ENCODE measurements at regions not wholly inside any gene's neighbourhood (a gene's known extent, or its start where the extent isn't known, plus 50 kb on each side); places are given as distances from the start of the nearest gene placed in this dataset.
"Not testable (repeated sequence)": the region's sequence is repeated elsewhere in the genome, so short reads cannot be mapped to it uniquely, and the experiment has no call there.

DNA sequence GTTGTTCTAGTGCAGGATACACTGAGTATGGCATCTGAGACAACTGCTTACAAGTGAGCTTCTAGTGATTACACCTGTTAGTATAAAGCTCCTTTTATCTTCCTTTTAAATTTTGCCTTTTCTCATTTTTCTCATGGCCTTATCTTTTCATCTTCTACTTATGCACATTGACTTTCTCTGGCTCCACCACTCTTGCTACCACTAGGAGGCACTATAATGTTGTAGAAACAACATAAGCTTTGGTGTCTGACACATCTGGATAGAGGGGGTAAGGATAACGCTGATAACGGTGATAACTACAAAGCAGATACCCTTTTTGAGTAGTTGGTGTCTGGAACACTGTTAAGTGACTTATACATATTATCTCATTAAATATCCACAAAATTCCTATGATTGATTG, 187.4 kb upstream of the TEX13C start:
- FAIRE-seq = no peak
- no peaks in the 10 kb centered on the region for H3K4me1 ChIP-seq (ENCODE audit: control insufficient read depth in 3 of 3, insufficient read depth in 2 of 3, low read depth in 1 of 3, low read length in 2 of 3)
- H3K9me3 ChIP-seq (ENCODE audit: control insufficient read depth in 2 of 2, insufficient read depth in 1 of 2, low read depth in 1 of 2, low read length in 1 of 2) = no peaks in the 10 kb centered on the region
- no peaks in the 10 kb centered on the region for H3K27me3 ChIP-seq (ENCODE audit: control insufficient read depth in 3 of 3, insufficient read depth in 3 of 3, low read length in 3 of 3)
- no peak overlapping the region for H3K27ac ChIP-seq (ENCODE audit: low read depth in 1 of 3, low read length in 2 of 3)
- 29 to 49% (median 33%) methylated on average over 2 of the region's 2 CpGs for WGBS, 3 donors
- H3K36me3 ChIP-seq (ENCODE audit: control insufficient read depth in 3 of 3, insufficient read depth in 2 of 3, low read depth in 1 of 3, low read length in 3 of 3) = no peaks in the 10 kb centered on the region
- DNase-seq = no peak
- no peak overlapping the region for H3K4me3 ChIP-seq (ENCODE audit: low read depth in 1 of 3, low read length in 3 of 3)

- no peaks in the 10 kb centered on the region for H3K4me1 ChIP-seq (ENCODE audit: control insufficient read depth in 3 of 3, insufficient read depth in 2 of 3, low read depth in 1 of 3, low read length in 2 of 3)
- H3K4me3 ChIP-seq (ENCODE audit: low read depth in 1 of 3, low read length in 3 of 3) = no peak overlapping the region
- WGBS, 3 donors = 71 to 100% (median 84%) methylated on average over 1 of the region's 1 CpG
- FAIRE-seq (no peak), DNase-seq (no peak)
- no peaks in the 10 kb centered on the region for H3K36me3 ChIP-seq (ENCODE audit: control insufficient read depth in 3 of 3, insufficient read depth in 2 of 3, low read depth in 1 of 3, low read length in 3 of 3)
- no peaks in the 10 kb centered on the region for H3K9me3 ChIP-seq (ENCODE audit: control insufficient read depth in 2 of 2, insufficient read depth in 1 of 2, low read depth in 1 of 2, low read length in 1 of 2)
- no peaks in the 10 kb centered on the region for H3K27me3 ChIP-seq (ENCODE audit: control insufficient read depth in 3 of 3, insufficient read depth in 3 of 3, low read length in 3 of 3)
- H3K27ac ChIP-seq (ENCODE audit: low read depth in 1 of 3, low read length in 2 of 3) = no peak overlapping the region
These were observed 182.2 kb upstream of the TEX13C start for GRCh38 chrX:125137521-125137920.

DNA sequence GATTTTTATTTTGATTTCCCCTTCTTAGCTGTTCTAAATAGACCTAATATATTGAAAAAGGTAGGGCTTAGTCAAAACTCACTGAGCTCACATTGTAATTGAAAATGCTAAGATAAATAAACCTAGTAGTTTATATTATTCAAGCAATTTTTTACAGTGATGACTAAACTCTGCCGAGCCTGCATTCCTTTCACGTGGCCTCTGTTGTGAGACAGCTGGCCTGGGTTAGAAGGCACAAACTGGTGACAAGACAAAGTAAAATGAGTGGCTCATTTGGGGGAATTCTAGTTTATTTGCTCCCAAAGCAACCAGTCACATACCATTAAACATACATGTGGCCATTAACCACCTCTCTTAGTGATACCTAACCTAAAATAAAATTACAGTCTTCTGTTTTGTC, 169.4 kb upstream of the TEX13C start:
- FAIRE-seq (no peak), DNase-seq (no peak)
- H3K27me3 ChIP-seq (ENCODE audit: control insufficient read depth in 3 of 3, insufficient read depth in 3 of 3, low read length in 3 of 3) = no peaks in the 10 kb centered on the region
- no peaks in the 10 kb centered on the region for H3K36me3 ChIP-seq (ENCODE audit: control insufficient read depth in 3 of 3, insufficient read depth in 2 of 3, low read depth in 1 of 3, low read length in 3 of 3)
- no peak overlapping the region for H3K27ac ChIP-seq (ENCODE audit: low read depth in 1 of 3, low read length in 2 of 3)
- no peak overlapping the region for H3K4me3 ChIP-seq (ENCODE audit: low read depth in 1 of 3, low read length in 3 of 3)
- 36 to 47% (median 38%) methylated on average over 2 of the region's 2 CpGs for WGBS, 3 donors
- H3K4me1 ChIP-seq (ENCODE audit: control insufficient read depth in 3 of 3, insufficient read depth in 2 of 3, low read depth in 1 of 3, low read length in 2 of 3) = no peaks in the 10 kb centered on the region
- no peaks in the 10 kb centered on the region for H3K9me3 ChIP-seq (ENCODE audit: control insufficient read depth in 2 of 2, insufficient read depth in 1 of 2, low read depth in 1 of 2, low read length in 1 of 2)

GRCh38 chrX:125151146-125151545, 168.5 kb upstream of the TEX13C start:
- FAIRE-seq = no peak
- 73 to 88% (median 78%) methylated on average over 3 of the region's 3 CpGs for WGBS, 3 donors
- no peaks in the 10 kb centered on the region for H3K27me3 ChIP-seq (ENCODE audit: control insufficient read depth in 3 of 3, insufficient read depth in 3 of 3, low read length in 3 of 3)
- H3K36me3 ChIP-seq (ENCODE audit: control insufficient read depth in 3 of 3, insufficient read depth in 2 of 3, low read depth in 1 of 3, low read length in 3 of 3) = no peaks in the 10 kb centered on the region
- no peak overlapping the region for H3K27ac ChIP-seq (ENCODE audit: low read depth in 1 of 3, low read length in 2 of 3)
- H3K9me3 ChIP-seq (ENCODE audit: control insufficient read depth in 2 of 2, insufficient read depth in 1 of 2, low read depth in 1 of 2, low read length in 1 of 2) = no peaks in the 10 kb centered on the region
- no peak overlapping the region for H3K4me3 ChIP-seq (ENCODE audit: low read depth in 1 of 3, low read length in 3 of 3)
- no peak for DNase-seq
- H3K4me1 ChIP-seq (ENCODE audit: control insufficient read depth in 3 of 3, insufficient read depth in 2 of 3, low read depth in 1 of 3, low read length in 2 of 3) = no peaks in the 10 kb centered on the region

DNA sequence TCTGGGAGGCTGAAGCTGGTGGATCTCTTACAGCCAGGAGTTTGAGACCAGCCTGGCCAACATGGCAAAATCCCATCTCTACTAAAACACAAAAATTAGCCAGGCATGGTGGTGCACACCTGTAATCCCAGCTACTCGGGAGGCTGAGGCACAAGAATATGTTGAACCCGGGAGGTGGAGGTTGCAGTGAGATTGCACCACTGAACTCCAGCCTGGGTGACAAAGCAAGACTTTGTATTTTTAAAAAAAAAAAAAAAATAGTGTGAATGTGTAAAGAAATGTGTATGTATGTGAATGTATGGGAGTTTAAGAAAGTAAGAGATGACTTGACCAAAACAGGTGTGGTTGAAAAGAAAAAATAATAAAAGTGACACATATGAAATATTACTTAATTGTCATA, 167.7 kb upstream of the TEX13C start:
- WGBS, 3 donors = 81 to 88% (median 81%) methylated on average over 2 of the region's 2 CpGs
- H3K9me3 ChIP-seq (ENCODE audit: control insufficient read depth in 2 of 2, insufficient read depth in 1 of 2, low read depth in 1 of 2, low read length in 1 of 2) = no peaks in the 10 kb centered on the region
- no peaks in the 10 kb centered on the region for H3K4me1 ChIP-seq (ENCODE audit: control insufficient read depth in 3 of 3, insufficient read depth in 2 of 3, low read depth in 1 of 3, low read length in 2 of 3)
- no peaks in the 10 kb centered on the region for H3K36me3 ChIP-seq (ENCODE audit: control insufficient read depth in 3 of 3, insufficient read depth in 2 of 3, low read depth in 1 of 3, low read length in 3 of 3)
- FAIRE-seq (no peak), DNase-seq (no peak)
- no peak overlapping the region for H3K4me3 ChIP-seq (ENCODE audit: low read depth in 1 of 3, low read length in 3 of 3)
- no peaks in the 10 kb centered on the region for H3K27me3 ChIP-seq (ENCODE audit: control insufficient read depth in 3 of 3, insufficient read depth in 3 of 3, low read length in 3 of 3)
- H3K27ac ChIP-seq (ENCODE audit: low read depth in 1 of 3, low read length in 2 of 3) = no peak overlapping the region

DNA sequence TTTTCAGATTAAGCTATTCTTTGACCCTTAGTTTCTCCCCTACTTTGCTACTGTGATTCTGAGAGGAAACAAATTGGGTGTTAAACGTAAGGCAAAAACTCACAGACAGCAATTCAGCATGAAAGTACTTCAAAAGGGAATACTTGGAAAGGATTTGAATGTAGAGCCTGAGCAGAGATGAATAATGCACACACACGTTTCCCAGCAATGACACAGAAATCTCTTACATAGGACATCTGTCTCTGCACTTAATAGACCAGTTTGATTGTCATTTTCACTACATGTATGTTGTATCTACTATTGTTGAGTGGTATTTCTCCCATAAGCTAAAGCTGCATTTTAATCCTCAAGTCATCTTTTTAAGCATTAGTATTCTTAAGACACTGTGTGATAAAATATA, 166.1 kb upstream of the TEX13C start:
- DNase-seq = no peak
- no peak for FAIRE-seq
- H3K27me3 ChIP-seq (ENCODE audit: control insufficient read depth in 3 of 3, insufficient read depth in 3 of 3, low read length in 3 of 3) = no peaks in the 10 kb centered on the region
- no peak overlapping the region for H3K4me3 ChIP-seq (ENCODE audit: low read depth in 1 of 3, low read length in 3 of 3)
- H3K4me1 ChIP-seq (ENCODE audit: control insufficient read depth in 3 of 3, insufficient read depth in 2 of 3, low read depth in 1 of 3, low read length in 2 of 3) = no peaks in the 10 kb centered on the region
- H3K36me3 ChIP-seq (ENCODE audit: control insufficient read depth in 3 of 3, insufficient read depth in 2 of 3, low read depth in 1 of 3, low read length in 3 of 3) = no peaks in the 10 kb centered on the region
- WGBS, 3 donors = 27 to 38% (median 32%) methylated on average over 2 of the region's 2 CpGs
- H3K27ac ChIP-seq (ENCODE audit: low read depth in 1 of 3, low read length in 2 of 3) = no peak overlapping the region
- H3K9me3 ChIP-seq (ENCODE audit: control insufficient read depth in 2 of 2, insufficient read depth in 1 of 2, low read depth in 1 of 2, low read length in 1 of 2) = no peaks in the 10 kb centered on the region

- H3K36me3 ChIP-seq (ENCODE audit: control insufficient read depth in 3 of 3, insufficient read depth in 2 of 3, low read depth in 1 of 3, low read length in 3 of 3); H3K4me1 ChIP-seq (ENCODE audit: control insufficient read depth in 3 of 3, insufficient read depth in 2 of 3, low read depth in 1 of 3, low read length in 2 of 3); H3K4me3 ChIP-seq (ENCODE audit: low read depth in 1 of 3, low read length in 3 of 3); H3K9me3 ChIP-seq (ENCODE audit: control insufficient read depth in 2 of 2, insufficient read depth in 1 of 2, low read depth in 1 of 2, low read length in 1 of 2); FAIRE-seq; H3K27ac ChIP-seq (ENCODE audit: low read depth in 1 of 3, low read length in 2 of 3); H3K27me3 ChIP-seq (ENCODE audit: control insufficient read depth in 3 of 3, insufficient read depth in 3 of 3, low read length in 3 of 3); DNase-seq: not testable (repeated sequence)
- 85 to 89% (median 88%) methylated on average over 28 to 31 of the region's 32 CpGs for WGBS, 3 donors
These were observed 165.1 kb upstream of the TEX13C start for GRCh38 chrX:125154288-125155257.

- H3K36me3 ChIP-seq (ENCODE audit: control insufficient read depth in 3 of 3, insufficient read depth in 2 of 3, low read depth in 1 of 3, low read length in 3 of 3); H3K4me3 ChIP-seq (ENCODE audit: low read depth in 1 of 3, low read length in 3 of 3); H3K9me3 ChIP-seq (ENCODE audit: control insufficient read depth in 2 of 2, insufficient read depth in 1 of 2, low read depth in 1 of 2, low read length in 1 of 2); H3K27ac ChIP-seq (ENCODE audit: low read depth in 1 of 3, low read length in 2 of 3); FAIRE-seq; H3K4me1 ChIP-seq (ENCODE audit: control insufficient read depth in 3 of 3, insufficient read depth in 2 of 3, low read depth in 1 of 3, low read length in 2 of 3); DNase-seq; H3K27me3 ChIP-seq (ENCODE audit: control insufficient read depth in 3 of 3, insufficient read depth in 3 of 3, low read length in 3 of 3): not testable (repeated sequence)
- WGBS, 3 donors = 89 to 95% (median 92%) methylated on average over 14 to 41 of the region's 41 CpGs
These were observed 164.2 kb upstream of the TEX13C start for GRCh38 chrX:125155296-125156033.
